AG04449 (cell line): ENCODE measurements at regions not wholly inside any gene's neighbourhood (a gene's known extent, or its start where the extent isn't known, plus 50 kb on each side); places are given as distances from the start of the nearest gene placed in this dataset.

Experiments
- CTCF ChIA-PET: fragments of 350-600 bp; formaldehyde crosslinking; extraction: SDS; loops from one replicate; lab custom pipeline; 2021; ENCODE audit warnings: antibody characterized with exemption; lab: Yijun Ruan, JAX
- POLR2A ChIA-PET: fragments of 400-600, 350-600 bp; formaldehyde crosslinking; extraction: SDS; loops from one replicate; lab custom pipeline; 2020; ENCODE audit warnings: antibody characterized with exemption, inconsistent platforms; lab: Yijun Ruan, JAX
- DNase-seq: peaks from one replicate; pipeline ENCODE4 v3.0.0-alpha.2; 2010; ENCODE audit warnings: low read depth, low spot score
- H3K4me3 ChIP-seq: 2 replicates; pipeline ENCODE4 v1.5.1; 2011; ENCODE audit warnings: low read depth, mild to moderate bottlenecking, control low read depth, low read length
- CTCF ChIP-seq: IDR thresholded peaks from one replicate; pipeline ENCODE4 v1.5.1; 2011; ENCODE audit warnings: mild to moderate bottlenecking, moderate library complexity, low read length, control low read depth, inconsistent platforms; ENCODE audit not compliant: insufficient read depth; ENCODE audit errors: missing control alignments

GRCh38 chr2:122231296-122231695 lies 475.8 kb downstream of the TSN start:
- no peak for TF ChIP-seq CTCF
- no peak overlapping the region for H3K4me3 ChIP-seq
- CTCF ChIA-PET, result no interaction called here
- no peak for DNase-seq
- POLR2A ChIA-PET, result no interaction called here

DNA sequence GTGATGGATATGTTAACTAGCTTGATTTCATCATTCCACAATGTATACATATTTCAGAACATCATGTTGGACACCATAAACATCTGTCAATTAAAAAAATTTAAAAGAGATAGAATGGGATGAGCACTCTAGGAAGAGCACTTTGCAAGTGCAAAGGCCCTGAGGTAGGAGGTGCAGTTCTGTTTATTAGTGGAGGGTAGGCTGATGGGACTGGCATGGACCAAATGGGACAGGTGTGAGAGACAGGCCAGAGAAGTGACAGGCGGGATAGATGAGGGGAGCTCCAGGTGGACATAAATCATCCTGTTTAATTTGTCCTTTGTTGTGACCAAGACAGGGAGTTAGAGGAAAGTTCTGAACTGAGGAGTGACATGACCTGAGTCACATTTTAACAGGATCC lies 477.9 kb downstream of the TSN start:
- CTCF ChIA-PET, result no interaction called here
- no peak overlapping the region for H3K4me3 ChIP-seq
- DNase-seq, result no peak
- TF ChIP-seq CTCF, result no peak
- POLR2A ChIA-PET, result no interaction called here

GRCh38 chr2:122236152-122236874 lies 480.9 kb downstream of the TSN start:
- ChIA-PET CTCF (no interaction called here), POLR2A (no interaction called here)
- H3K4me3 ChIP-seq, result no peak overlapping the region
- TF ChIP-seq CTCF, result no peak
- DNase-seq, result peak; percentile 4

GRCh38 chr2:122236925-122237324 lies 481.5 kb downstream of the TSN start:
- no peak overlapping the region for H3K4me3 ChIP-seq
- ChIA-PET POLR2A (no interaction called here), CTCF (no interaction called here)
- TF ChIP-seq CTCF, result no peak
- DNase-seq, result no peak

- CTCF ChIA-PET, result no interaction called here
- POLR2A ChIA-PET, result no interaction called here
- H3K4me3 ChIP-seq, result no peak overlapping the region
- no peak for DNase-seq
- no peak for TF ChIP-seq CTCF
These were observed 482.0 kb downstream of the TSN start for GRCh38 chr2:122237450-122237849.

DNA sequence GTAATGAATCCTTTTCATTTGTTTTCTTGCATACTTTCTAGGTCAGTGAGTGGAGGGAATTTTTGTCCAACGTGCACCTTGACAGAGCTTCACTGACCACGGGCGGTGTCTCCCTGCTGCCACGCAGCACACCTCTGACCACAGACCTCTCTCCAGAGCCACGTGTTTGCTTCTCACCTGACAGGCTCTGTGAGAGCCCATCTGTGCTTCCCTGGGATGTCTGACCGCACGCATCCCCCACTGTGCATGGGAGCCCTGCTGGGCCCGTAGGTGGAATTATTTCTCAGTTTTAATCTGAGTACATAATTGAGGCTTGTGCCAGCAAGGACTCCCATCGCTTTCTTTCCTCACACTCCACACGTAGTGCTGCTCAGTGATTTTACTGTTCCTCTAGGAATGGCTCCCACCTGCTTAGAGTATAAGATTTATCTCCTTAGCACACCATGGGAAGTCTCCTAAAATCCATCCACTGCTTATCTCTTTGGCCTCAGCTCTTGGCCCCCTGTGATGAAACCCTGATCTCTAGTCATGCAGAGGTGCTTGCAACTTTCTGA lies 482.6 kb downstream of the TSN start:
- H3K4me3 ChIP-seq, result no peak overlapping the region
- no peak for TF ChIP-seq CTCF
- no peak for DNase-seq
- CTCF ChIA-PET, result no interaction called here
- POLR2A ChIA-PET, result no interaction called here
